ENCODE measurements at regions not wholly inside any gene's neighbourhood (a gene's known extent, or its start where the extent isn't known, plus 50 kb on each side); places are given as distances from the start of the nearest gene placed in this dataset.

DNA sequence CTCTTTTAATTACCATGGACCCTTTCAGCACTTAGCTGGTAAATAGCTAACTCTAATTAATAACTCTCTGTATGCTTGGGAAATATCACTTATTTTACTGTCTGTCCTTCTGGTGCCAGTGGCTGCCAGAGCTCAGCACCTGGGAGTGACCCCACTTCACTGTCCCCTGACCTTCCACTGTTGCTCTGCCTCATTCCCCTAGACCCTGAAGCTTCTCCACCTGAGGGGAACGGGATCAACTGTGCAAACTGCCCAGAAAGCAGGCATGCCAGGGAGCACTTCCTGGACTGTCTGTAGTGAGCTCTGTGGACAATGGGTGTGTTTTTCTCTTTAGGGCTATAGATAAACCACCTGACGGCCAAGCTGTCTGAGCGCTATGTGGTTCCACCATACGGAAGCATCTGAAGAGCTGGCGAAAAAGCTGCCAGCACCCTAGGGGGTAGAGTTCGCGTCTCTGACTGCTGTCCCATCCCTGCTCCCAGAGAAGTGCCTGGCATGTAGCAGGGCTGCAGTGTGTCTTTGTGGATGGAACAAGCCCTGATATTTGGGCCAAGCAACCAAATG lies 106.3 kb upstream of the FOXA2 start:
- Histone ChIP-seq H3K27ac (ENCODE audit: low read depth in 2 of 2, low read length in 1 of 2) (no peak overlapping the region), H3K4me3 (ENCODE audit: low read depth in 2 of 2, low read length in 1 of 2) (no peak overlapping the region), H4K20me1 (ENCODE audit: insufficient read depth) (no peaks in the 10 kb centered on the region), H3F3A (replicated peaks; ENCODE audit: insufficient read depth) (no peaks in the 10 kb centered on the region), H3K9ac (no peak overlapping the region), H3K4me1 (ENCODE audit: control insufficient read depth in 1 of 2, insufficient read depth in 2 of 2, low read depth in 1 of 2, low read length in 1 of 2) (peaks cover 0 to 3% of the 10 kb centered on the region in 2 experiments; a peak in 1 of 4 replicates), H3K4me2 (no peak overlapping the region), H3K79me2 (ENCODE audit: insufficient read depth) (no peaks in the 10 kb centered on the region), H3K9me3 (no peaks in the 10 kb centered on the region), H3K36me3 (replicated peaks in 1 of 2; ENCODE audit: control insufficient read depth in 1 of 2, insufficient read depth in 2 of 2, low read length in 1 of 2) (no peaks in the 10 kb centered on the region), H2AFZ (ENCODE audit: low read depth) (no peak overlapping the region), H3K27me3 (ENCODE audit: insufficient read depth) (peaks cover 4% of the 10 kb centered on the region; the same call in 1 of the 2 replicates), H3K9me2 (no peaks in the 10 kb centered on the region)
- CTCF ChIA-PET: interaction anchor here (0.6 to 5.9 kb wide), 11 partner anchors 10 to 916 kb away, joined by 3 to 131 read pairs (median 3); no protein-coding TSS in a partner anchor
- TF ChIP-seq NRF1 (IDR thresholded peaks at IDR 0.05; ENCODE audit: low read depth, low read length) (no peak), JUND (IDR thresholded peaks at IDR 0.05) (no peak), RCOR1 (IDR thresholded peaks at IDR 0.05; ENCODE audit: low read length) (no peak), RAD21 (IDR thresholded peaks at IDR 0.05; ENCODE audit: low read length) (no peak), NFIC (IDR thresholded peaks at IDR 0.05; ENCODE audit: borderline replicate concordance) (no peak), TCF12 (IDR thresholded peaks at IDR 0.05) (no peak), MEF2A (IDR thresholded peaks at IDR 0.05; ENCODE audit: borderline replicate concordance, low read depth) (no peak), FOXJ3 (CRISPR knock-in tag; IDR thresholded peaks at IDR 0.05) (no peak), GABPA (IDR thresholded peaks at IDR 0.05; ENCODE audit: low read depth) (no peak), TAF1 (IDR thresholded peaks at IDR 0.05; ENCODE audit: borderline replicate concordance, low read depth, low read length) (no peak), RFX5 (IDR thresholded peaks at IDR 0.05; ENCODE audit: low read length) (no peak), EZH2phosphoT487 (IDR thresholded peaks at IDR 0.05; ENCODE audit: borderline replicate concordance, low read depth) (no peak)
- TF ChIP-seq, protein P1, sequence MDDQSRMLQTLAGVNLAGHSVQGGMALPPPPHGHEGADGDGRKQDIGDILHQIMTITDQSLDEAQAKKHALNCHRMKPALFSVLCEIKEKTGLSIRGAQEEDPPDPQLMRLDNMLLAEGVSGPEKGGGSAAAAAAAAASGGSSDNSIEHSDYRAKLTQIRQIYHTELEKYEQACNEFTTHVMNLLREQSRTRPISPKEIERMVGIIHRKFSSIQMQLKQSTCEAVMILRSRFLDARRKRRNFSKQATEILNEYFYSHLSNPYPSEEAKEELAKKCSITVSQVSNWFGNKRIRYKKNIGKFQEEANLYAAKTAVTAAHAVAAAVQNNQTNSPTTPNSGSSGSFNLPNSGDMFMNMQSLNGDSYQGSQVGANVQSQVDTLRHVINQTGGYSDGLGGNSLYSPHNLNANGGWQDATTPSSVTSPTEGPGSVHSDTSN (IDR thresholded peaks at IDR 0.05): no peak
- TF ChIP-seq, protein P2, sequence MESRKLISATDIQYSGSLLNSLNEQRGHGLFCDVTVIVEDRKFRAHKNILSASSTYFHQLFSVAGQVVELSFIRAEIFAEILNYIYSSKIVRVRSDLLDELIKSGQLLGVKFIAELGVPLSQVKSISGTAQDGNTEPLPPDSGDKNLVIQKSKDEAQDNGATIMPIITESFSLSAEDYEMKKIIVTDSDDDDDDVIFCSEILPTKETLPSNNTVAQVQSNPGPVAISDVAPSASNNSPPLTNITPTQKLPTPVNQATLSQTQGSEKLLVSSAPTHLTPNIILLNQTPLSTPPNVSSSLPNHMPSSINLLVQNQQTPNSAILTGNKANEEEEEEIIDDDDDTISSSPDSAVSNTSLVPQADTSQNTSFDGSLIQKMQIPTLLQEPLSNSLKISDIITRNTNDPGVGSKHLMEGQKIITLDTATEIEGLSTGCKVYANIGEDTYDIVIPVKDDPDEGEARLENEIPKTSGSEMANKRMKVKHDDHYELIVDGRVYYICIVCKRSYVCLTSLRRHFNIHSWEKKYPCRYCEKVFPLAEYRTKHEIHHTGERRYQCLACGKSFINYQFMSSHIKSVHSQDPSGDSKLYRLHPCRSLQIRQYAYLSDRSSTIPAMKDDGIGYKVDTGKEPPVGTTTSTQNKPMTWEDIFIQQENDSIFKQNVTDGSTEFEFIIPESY (IDR thresholded peaks at IDR 0.05; ENCODE audit: borderline replicate concordance, low read depth): no peak
- TF ChIP-seq, protein P3, sequence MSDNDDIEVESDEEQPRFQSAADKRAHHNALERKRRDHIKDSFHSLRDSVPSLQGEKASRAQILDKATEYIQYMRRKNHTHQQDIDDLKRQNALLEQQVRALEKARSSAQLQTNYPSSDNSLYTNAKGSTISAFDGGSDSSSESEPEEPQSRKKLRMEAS (IDR thresholded peaks at IDR 0.05; ENCODE audit: low read depth): no peak
- WGBS (ENCODE audit: low lambda C conversion rate): 38% methylated on average over 7 of the region's 7 CpGs
- POLR2A ChIA-PET: no interaction called here
- no peak for DNase-seq

All from SK-N-SH (cell line).